ENCODE measurements at regions not wholly inside any gene's neighbourhood (a gene's known extent, or its start where the extent isn't known, plus 50 kb on each side); places are given as distances from the start of the nearest gene placed in this dataset.
"Not testable (repeated sequence)": the region's sequence is repeated elsewhere in the genome, so short reads cannot be mapped to it uniquely, and the experiment has no call there.

DNA sequence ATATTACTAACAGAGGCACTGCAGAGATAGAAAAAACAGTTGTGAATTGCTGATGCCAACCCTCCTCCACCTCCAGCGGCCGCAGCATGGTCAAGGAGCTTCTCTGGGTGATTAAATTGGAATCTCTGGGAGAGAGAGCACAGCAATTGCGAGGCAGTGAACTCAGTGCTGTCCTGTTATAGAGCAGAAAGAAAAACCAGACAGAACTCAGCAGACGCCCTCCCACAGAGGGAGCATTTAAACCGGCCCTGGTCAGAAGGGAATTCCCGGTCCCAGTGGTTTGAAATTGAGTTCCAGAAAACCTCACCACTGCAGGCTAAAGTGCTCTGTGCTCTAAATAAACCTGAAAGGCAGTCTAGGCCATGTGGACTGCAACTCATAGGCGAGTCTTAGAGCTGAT, 175.4 kb downstream of the SQOR start (continued):
- TF ChIP-seq, protein P1, sequence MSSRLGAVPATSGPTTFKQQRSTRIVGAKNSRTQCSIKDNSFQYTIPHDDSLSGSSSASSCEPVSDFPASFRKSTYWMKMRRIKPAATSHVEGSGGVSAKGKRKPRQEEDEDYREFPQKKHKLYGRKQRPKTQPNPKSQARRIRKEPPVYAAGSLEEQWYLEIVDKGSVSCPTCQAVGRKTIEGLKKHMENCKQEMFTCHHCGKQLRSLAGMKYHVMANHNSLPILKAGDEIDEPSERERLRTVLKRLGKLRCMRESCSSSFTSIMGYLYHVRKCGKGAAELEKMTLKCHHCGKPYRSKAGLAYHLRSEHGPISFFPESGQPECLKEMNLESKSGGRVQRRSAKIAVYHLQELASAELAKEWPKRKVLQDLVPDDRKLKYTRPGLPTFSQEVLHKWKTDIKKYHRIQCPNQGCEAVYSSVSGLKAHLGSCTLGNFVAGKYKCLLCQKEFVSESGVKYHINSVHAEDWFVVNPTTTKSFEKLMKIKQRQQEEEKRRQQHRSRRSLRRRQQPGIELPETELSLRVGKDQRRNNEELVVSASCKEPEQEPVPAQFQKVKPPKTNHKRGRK (CRISPR knock-in tag; IDR thresholded peaks at IDR 0.05; ENCODE audit: borderline replicate concordance) = no peak
- TF ChIP-seq, protein P2, sequence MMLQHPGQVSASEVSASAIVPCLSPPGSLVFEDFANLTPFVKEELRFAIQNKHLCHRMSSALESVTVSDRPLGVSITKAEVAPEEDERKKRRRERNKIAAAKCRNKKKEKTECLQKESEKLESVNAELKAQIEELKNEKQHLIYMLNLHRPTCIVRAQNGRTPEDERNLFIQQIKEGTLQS (CRISPR knock-in tag; conservative IDR thresholded peaks at IDR 0.05) = no peak
- TF ChIP-seq, protein P3, sequence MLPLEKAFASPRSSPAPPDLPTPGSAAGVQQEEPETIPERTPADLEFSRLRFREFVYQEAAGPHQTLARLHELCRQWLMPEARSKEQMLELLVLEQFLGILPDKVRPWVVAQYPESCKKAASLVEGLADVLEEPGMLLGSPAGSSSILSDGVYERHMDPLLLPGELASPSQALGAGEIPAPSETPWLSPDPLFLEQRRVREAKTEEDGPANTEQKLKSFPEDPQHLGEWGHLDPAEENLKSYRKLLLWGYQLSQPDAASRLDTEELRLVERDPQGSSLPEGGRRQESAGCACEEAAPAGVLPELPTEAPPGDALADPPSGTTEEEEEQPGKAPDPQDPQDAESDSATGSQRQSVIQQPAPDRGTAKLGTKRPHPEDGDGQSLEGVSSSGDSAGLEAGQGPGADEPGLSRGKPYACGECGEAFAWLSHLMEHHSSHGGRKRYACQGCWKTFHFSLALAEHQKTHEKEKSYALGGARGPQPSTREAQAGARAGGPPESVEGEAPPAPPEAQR (CRISPR knock-in tag; IDR thresholded peaks at IDR 0.05) = no peak
- TF ChIP-seq OVOL2 (CRISPR knock-in tag; IDR thresholded peaks at IDR 0.05; ENCODE audit: borderline replicate concordance) (no peak), NR1H2 (CRISPR knock-in tag; IDR thresholded peaks at IDR 0.05) (no peak), SP1 (CRISPR knock-in tag; conservative IDR thresholded peaks at IDR 0.05) (no peak), ZNF121 (CRISPR knock-in tag; IDR thresholded peaks at IDR 0.05) (no peak)
- TF ChIP-seq, protein P4, sequence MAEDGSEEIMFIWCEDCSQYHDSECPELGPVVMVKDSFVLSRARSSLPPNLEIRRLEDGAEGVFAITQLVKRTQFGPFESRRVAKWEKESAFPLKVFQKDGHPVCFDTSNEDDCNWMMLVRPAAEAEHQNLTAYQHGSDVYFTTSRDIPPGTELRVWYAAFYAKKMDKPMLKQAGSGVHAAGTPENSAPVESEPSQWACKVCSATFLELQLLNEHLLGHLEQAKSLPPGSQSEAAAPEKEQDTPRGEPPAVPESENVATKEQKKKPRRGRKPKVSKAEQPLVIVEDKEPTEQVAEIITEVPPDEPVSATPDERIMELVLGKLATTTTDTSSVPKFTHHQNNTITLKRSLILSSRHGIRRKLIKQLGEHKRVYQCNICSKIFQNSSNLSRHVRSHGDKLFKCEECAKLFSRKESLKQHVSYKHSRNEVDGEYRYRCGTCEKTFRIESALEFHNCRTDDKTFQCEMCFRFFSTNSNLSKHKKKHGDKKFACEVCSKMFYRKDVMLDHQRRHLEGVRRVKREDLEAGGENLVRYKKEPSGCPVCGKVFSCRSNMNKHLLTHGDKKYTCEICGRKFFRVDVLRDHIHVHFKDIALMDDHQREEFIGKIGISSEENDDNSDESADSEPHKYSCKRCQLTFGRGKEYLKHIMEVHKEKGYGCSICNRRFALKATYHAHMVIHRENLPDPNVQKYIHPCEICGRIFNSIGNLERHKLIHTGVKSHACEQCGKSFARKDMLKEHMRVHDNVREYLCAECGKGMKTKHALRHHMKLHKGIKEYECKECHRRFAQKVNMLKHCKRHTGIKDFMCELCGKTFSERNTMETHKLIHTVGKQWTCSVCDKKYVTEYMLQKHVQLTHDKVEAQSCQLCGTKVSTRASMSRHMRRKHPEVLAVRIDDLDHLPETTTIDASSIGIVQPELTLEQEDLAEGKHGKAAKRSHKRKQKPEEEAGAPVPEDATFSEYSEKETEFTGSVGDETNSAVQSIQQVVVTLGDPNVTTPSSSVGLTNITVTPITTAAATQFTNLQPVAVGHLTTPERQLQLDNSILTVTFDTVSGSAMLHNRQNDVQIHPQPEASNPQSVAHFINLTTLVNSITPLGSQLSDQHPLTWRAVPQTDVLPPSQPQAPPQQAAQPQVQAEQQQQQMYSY (CRISPR knock-in tag; IDR thresholded peaks at IDR 0.05) = no peak
- TF ChIP-seq, protein P5, sequence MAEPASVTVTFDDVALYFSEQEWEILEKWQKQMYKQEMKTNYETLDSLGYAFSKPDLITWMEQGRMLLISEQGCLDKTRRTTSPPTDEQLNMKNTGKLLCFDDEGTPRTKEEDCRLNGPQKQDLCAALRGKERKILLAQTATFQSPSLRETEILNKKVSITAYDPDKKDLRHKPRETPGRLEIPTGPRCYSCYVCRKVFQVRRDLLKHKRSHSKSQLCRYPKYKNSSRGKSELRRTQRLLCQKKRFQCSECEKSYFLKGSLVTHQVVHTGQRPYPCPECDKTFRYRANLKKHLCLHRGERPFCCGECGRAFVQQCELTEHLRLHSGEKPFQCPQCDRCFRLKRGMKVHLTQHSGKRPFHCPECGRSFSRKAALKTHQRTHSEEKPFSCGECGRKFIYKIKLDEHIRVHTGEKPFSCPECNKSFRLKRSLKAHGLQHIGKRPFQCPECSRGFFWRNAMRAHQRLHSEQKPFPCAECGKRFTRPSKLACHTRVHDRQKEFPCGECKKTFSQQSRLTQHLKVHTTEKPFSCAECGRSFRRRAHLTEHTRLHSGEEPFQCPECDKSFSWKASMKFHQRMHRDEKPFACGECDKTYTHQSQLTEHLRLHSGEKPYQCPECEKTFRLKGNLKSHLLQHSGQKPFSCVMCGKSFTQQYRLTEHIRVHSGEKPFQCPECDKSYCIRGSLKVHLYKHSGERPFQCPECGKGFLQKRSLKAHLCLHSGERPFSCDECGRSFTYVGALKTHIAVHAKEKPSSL (CRISPR knock-in tag; conservative IDR thresholded peaks at IDR 0.05) = no peak

DNA sequence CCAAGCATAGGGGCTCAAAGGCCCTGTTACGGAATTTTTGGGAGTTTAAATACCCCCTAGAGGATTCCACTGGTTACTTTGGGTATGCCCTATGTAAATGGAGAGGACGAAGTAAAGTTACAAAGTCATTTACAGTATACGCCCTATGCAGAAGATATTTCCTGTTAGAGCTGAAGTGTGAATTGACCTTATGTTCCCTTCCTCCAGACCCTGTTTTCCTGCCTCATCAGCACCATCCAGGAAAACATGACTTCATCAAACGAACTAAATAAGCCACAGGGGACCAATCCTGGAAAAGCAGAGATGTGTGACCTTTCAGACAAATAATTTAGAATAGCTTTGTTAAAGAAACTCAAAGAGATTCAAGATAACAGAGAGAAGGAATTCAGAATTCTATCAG, 177.4 kb downstream of the SQOR start:
- no peaks in the 10 kb centered on the region for H3K27me3 Mint-ChIP-seq (ENCODE audit: low read depth)
- H3K4me1 Mint-ChIP-seq = peaks cover 5% of the 10 kb centered on the region
- ATAC-seq = no peak
- peaks cover 13% of the 10 kb centered on the region for H3K36me3 Mint-ChIP-seq
- H3K4me3 Mint-ChIP-seq = no peak overlapping the region
- no peak for DNase-seq (ENCODE audit: low spot score)
- TF ChIP-seq, protein P6, sequence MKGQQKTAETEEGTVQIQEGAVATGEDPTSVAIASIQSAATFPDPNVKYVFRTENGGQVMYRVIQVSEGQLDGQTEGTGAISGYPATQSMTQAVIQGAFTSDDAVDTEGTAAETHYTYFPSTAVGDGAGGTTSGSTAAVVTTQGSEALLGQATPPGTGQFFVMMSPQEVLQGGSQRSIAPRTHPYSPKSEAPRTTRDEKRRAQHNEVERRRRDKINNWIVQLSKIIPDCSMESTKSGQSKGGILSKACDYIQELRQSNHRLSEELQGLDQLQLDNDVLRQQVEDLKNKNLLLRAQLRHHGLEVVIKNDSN (CRISPR knock-in tag; IDR thresholded peaks at IDR 0.05) = no peak
- TF ChIP-seq ATF1 (CRISPR knock-in tag; IDR thresholded peaks at IDR 0.05) (no peak), OVOL2 (CRISPR knock-in tag; IDR thresholded peaks at IDR 0.05; ENCODE audit: borderline replicate concordance) (no peak), ZNF317 (CRISPR knock-in tag; IDR thresholded peaks at IDR 0.05; ENCODE audit: borderline replicate concordance, low read depth) (no peak), ZNF671 (CRISPR knock-in tag; IDR thresholded peaks at IDR 0.05) (no peak)
- TF ChIP-seq, protein P7, sequence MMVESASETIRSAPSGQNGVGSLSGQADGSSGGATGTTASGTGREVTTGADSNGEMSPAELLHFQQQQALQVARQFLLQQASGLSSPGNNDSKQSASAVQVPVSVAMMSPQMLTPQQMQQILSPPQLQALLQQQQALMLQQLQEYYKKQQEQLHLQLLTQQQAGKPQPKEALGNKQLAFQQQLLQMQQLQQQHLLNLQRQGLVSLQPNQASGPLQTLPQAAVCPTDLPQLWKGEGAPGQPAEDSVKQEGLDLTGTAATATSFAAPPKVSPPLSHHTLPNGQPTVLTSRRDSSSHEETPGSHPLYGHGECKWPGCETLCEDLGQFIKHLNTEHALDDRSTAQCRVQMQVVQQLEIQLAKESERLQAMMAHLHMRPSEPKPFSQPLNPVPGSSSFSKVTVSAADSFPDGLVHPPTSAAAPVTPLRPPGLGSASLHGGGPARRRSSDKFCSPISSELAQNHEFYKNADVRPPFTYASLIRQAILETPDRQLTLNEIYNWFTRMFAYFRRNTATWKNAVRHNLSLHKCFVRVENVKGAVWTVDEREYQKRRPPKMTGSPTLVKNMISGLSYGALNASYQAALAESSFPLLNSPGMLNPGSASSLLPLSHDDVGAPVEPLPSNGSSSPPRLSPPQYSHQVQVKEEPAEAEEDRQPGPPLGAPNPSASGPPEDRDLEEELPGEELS (CRISPR knock-in tag; IDR thresholded peaks at IDR 0.05) = no peak
- H3K27ac Mint-ChIP-seq = no peak overlapping the region
- POLR2A ChIA-PET = no interaction called here
- CTCF ChIA-PET = no interaction called here
- peaks cover 21% of the 10 kb centered on the region for H3K9me3 Mint-ChIP-seq

DNA sequence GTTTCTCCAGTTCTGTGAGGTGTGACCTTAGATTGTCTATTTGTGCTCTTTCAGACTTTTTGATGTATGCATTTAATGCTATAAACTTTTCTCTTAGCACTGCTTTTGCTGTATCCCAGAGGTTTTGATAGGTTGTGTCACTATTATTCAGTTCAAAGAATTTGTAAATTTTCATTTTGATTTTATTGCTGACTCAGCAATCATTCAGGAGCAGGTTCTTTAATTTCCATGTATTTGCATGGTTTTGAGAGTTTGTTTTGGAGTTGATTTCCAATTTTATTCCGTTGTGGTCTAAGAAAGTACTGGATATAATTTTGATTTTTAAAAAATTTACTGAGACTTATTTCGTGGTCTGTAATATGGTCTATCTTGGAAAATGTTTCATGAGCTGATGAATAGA, 182.7 kb downstream of the SQOR start:
- ATAC-seq; H3K27ac Mint-ChIP-seq; H3K27me3 Mint-ChIP-seq (ENCODE audit: low read depth); H3K4me3 Mint-ChIP-seq; CTCF ChIA-PET; POLR2A ChIA-PET; DNase-seq (ENCODE audit: low spot score); H3K4me1 Mint-ChIP-seq: not testable (repeated sequence)
- Mint-ChIP-seq H3K9me3 (peaks cover 48% of the 10 kb centered on the region), H3K36me3 (peaks cover 17% of the 10 kb centered on the region)

All from WTC11 (cell line).